ENCODE measurements at regions not wholly inside any gene's neighbourhood (a gene's known extent, or its start where the extent isn't known, plus 50 kb on each side); places are given as distances from the start of the nearest gene placed in this dataset.

DNA sequence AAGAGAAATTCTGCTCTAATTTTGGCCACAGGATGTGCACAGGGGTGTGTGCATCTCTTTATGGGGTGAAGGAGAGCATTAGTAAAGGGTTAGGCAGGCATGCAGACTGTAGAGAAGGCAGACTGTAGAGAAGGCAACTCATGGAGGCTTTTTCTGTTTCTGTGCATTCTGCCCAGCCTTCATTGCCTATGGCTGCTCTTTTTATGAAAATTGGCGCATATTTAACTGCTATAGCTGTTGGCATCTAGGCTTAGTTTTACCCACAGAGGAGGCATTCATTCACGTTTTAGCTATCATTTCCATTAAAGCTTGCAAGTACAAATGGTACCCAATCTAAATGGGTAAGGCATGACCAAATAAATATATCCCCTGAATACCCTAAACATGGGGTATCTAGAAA, 286.8 kb upstream of the ID4 start:
- Mint-ChIP-seq H3K27me3 (ENCODE audit: insufficient read depth, unreplicated experiment) (no peaks in the 10 kb centered on the region), H3K4me3 (ENCODE audit: unreplicated experiment) (no peak overlapping the region), H3K27ac (ENCODE audit: low read depth, unreplicated experiment) (no peak overlapping the region), H3K4me1 (ENCODE audit: insufficient read depth, unreplicated experiment) (no peaks in the 10 kb centered on the region), H3K9me3 (ENCODE audit: unreplicated experiment) (no peaks in the 10 kb centered on the region), H3K36me3 (ENCODE audit: insufficient read depth, unreplicated experiment) (no peaks in the 10 kb centered on the region)
- CTCF ChIA-PET, result no interaction called here
- POLR2A ChIA-PET, result interaction anchor here (1.8 kb wide), 1 partner anchor 12 kb away, joined by 10 read pairs; no protein-coding TSS in a partner anchor
- BruUV-seq (replicated peaks), result no TSS peak
- DNase-seq (ENCODE audit: unreplicated experiment), result no peak
- intact Hi-C loops (cut with micrococcal nuclease), result no loop called here
- TF ChIP-seq, protein P1, sequence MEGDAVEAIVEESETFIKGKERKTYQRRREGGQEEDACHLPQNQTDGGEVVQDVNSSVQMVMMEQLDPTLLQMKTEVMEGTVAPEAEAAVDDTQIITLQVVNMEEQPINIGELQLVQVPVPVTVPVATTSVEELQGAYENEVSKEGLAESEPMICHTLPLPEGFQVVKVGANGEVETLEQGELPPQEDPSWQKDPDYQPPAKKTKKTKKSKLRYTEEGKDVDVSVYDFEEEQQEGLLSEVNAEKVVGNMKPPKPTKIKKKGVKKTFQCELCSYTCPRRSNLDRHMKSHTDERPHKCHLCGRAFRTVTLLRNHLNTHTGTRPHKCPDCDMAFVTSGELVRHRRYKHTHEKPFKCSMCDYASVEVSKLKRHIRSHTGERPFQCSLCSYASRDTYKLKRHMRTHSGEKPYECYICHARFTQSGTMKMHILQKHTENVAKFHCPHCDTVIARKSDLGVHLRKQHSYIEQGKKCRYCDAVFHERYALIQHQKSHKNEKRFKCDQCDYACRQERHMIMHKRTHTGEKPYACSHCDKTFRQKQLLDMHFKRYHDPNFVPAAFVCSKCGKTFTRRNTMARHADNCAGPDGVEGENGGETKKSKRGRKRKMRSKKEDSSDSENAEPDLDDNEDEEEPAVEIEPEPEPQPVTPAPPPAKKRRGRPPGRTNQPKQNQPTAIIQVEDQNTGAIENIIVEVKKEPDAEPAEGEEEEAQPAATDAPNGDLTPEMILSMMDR (IDR thresholded peaks at IDR 0.05; ENCODE audit: unreplicated experiment), result no peak

DNA sequence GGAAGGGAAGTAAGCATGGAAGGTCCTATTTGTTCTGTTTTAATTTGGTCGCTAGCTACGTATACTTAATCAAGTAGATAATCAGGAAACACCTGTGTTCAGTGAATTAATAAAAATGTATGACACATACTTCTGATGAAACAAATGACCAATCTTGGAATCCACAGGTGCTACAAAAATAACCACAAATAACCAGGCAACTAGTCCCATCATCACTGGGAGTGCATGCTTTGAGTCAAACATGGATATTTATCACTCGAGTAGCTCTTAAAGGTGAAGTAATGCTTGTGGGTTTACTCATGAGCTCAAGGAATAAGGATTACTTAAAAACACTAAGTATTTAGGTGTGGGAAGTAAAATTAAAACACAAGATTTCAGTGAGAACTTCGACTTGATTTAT, 285.6 kb upstream of the ID4 start:
- BruUV-seq (replicated peaks), result no TSS peak

DNA sequence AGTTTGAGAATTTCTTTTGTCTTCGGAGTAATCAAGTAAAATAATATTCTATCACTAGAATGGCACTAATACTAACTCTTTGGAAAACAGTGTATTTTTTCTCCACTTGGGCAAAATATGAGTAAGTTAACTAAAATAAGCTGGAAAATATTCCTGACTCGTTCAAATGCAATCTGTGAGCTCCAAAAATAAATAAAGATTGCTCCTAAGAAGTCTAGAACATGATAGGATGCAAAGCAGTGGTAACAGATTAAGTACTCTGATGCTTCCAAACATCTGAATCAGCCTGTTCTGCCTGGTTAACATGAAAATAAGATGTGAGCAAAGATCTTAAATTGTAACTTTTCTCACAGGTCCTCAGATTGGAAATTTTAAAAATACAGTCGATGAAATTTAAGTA, 285.1 kb upstream of the ID4 start:
- intact Hi-C loops (cut with micrococcal nuclease), result no loop called here
- Mint-ChIP-seq H3K4me3 (ENCODE audit: unreplicated experiment) (no peak overlapping the region), H3K4me1 (ENCODE audit: insufficient read depth, unreplicated experiment) (no peaks in the 10 kb centered on the region), H3K36me3 (ENCODE audit: insufficient read depth, unreplicated experiment) (no peaks in the 10 kb centered on the region), H3K9me3 (ENCODE audit: unreplicated experiment) (no peaks in the 10 kb centered on the region), H3K27me3 (ENCODE audit: insufficient read depth, unreplicated experiment) (no peaks in the 10 kb centered on the region), H3K27ac (ENCODE audit: low read depth, unreplicated experiment) (no peak overlapping the region)
- no TSS peak for BruUV-seq (replicated peaks)
- no peak for DNase-seq (ENCODE audit: unreplicated experiment)
- ChIA-PET POLR2A (interaction anchor here (1.8 kb wide), 1 partner anchor 14 kb away, joined by 10 read pairs; no protein-coding TSS in a partner anchor), CTCF (interaction anchor here (1.1 kb wide), 1 partner anchor 14 kb away, joined by 4 read pairs; no protein-coding TSS in a partner anchor)
- TF ChIP-seq, protein P1 (IDR thresholded peaks at IDR 0.05; ENCODE audit: unreplicated experiment), result no peak

More for the DNA sequence above, 285.6 kb upstream of the ID4 start:
- Mint-ChIP-seq H3K4me1 (ENCODE audit: insufficient read depth, unreplicated experiment) (no peaks in the 10 kb centered on the region), H3K4me3 (ENCODE audit: unreplicated experiment) (no peak overlapping the region), H3K27me3 (ENCODE audit: insufficient read depth, unreplicated experiment) (no peaks in the 10 kb centered on the region), H3K9me3 (ENCODE audit: unreplicated experiment) (no peaks in the 10 kb centered on the region), H3K36me3 (ENCODE audit: insufficient read depth, unreplicated experiment) (no peaks in the 10 kb centered on the region), H3K27ac (ENCODE audit: low read depth, unreplicated experiment) (no peak overlapping the region)
- TF ChIP-seq, protein P1 (IDR thresholded peaks at IDR 0.05; ENCODE audit: unreplicated experiment), result no peak
- DNase-seq (ENCODE audit: unreplicated experiment), result peak; percentile 13
- ChIA-PET CTCF (interaction anchor here (1.1 kb wide), 1 partner anchor 14 kb away, joined by 4 read pairs; no protein-coding TSS in a partner anchor), POLR2A (interaction anchor here (1.8 kb wide), 1 partner anchor 14 kb away, joined by 10 read pairs; no protein-coding TSS in a partner anchor)
- intact Hi-C loops (cut with micrococcal nuclease), result no loop called here

DNA sequence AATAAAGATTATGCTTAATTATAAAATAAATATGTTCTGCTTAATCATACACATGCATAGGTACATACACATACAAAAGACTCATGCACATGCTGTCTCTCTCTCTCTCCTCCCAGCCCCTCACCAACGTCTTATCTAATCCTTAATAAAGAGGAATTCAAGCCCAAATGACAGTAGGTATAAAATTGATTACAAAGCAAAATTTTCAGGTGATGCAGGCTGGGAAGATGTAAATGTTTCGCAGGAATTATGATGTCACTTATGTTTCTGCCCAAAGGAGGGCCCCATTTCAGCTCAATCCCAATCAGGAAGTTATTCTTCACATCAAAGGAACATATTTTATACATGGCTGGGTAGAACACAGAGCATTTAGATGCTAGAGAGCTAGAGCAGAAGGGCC, 284.6 kb upstream of the ID4 start:
- Mint-ChIP-seq H3K27ac (ENCODE audit: low read depth, unreplicated experiment) (no peak overlapping the region), H3K36me3 (ENCODE audit: insufficient read depth, unreplicated experiment) (no peaks in the 10 kb centered on the region), H3K9me3 (ENCODE audit: unreplicated experiment) (no peaks in the 10 kb centered on the region), H3K27me3 (ENCODE audit: insufficient read depth, unreplicated experiment) (no peaks in the 10 kb centered on the region), H3K4me1 (ENCODE audit: insufficient read depth, unreplicated experiment) (no peaks in the 10 kb centered on the region), H3K4me3 (ENCODE audit: unreplicated experiment) (no peak overlapping the region)
- DNase-seq (ENCODE audit: unreplicated experiment), result no peak
- intact Hi-C loops (cut with micrococcal nuclease), result no loop called here
- POLR2A ChIA-PET, result no interaction called here
- TF ChIP-seq, protein P1 (IDR thresholded peaks at IDR 0.05; ENCODE audit: unreplicated experiment), result no peak
- no TSS peak for BruUV-seq (replicated peaks)
- CTCF ChIA-PET, result interaction anchor here (1.1 kb wide), 1 partner anchor 15 kb away, joined by 4 read pairs; no protein-coding TSS in a partner anchor

All from MCF 10A (cell line).